H1 (cell line): ENCODE measurements at regions not wholly inside any gene's neighbourhood (a gene's known extent, or its start where the extent isn't known, plus 50 kb on each side); places are given as distances from the start of the nearest gene placed in this dataset.

Source experiments
- BCL11A ChIP-seq, 2 experiments: IDR thresholded peaks; one replicate each; pipeline ENCODE4 v1.6.1; 2011; ENCODE audit warnings: low read depth in 2 of 2, low read length in 2 of 2, mild to moderate bottlenecking in 2 of 2
- CHD2 ChIP-seq: IDR thresholded peaks from 2 replicates; pipeline ENCODE4 v1.6.1; 2012; ENCODE audit warnings: low read length, improper control_type of control experiment
- CREB1 ChIP-seq: IDR thresholded peaks from 2 replicates; pipeline ENCODE4 v1.6.1; 2012; ENCODE audit warnings: inconsistent platforms
- EGR1 ChIP-seq: IDR thresholded peaks from 2 replicates; pipeline ENCODE4 v1.6.1; 2011; ENCODE audit warnings: low read depth, low read length, borderline replicate concordance
- EP300 ChIP-seq, 2 experiments: IDR thresholded peaks; 1 replicate in 1 of 2; 2 replicates in 1 of 2; pipeline ENCODE4 v1.6.1; 2011 to 2012; ENCODE audit warnings: low read depth in 2 of 2, low read length in 2 of 2, mild to moderate bottlenecking in 2 of 2, borderline replicate concordance in 1 of 2, inconsistent platforms in 1 of 2, moderate library complexity in 1 of 2
- EZH2 ChIP-seq: fragments of 200-600 bp; sonication (generic); IDR thresholded peaks from 2 replicates; pipeline ENCODE4 v1.7.1; 2012; ENCODE audit warnings: low read depth, mild to moderate bottlenecking, moderate library complexity, low read length, inconsistent platforms; ENCODE audit not compliant: severe bottlenecking
- POLR2AphosphoS5 ChIP-seq: IDR thresholded peaks from 2 replicates; pipeline ENCODE4 v1.6.1; 2011; ENCODE audit warnings: low read depth, low read length
- RAD21 ChIP-seq, 2 experiments: IDR thresholded peaks in 1 of 2; conservative IDR thresholded peaks in 1 of 2; 2 replicates each; pipeline ENCODE4 v1.6.1; 2011; ENCODE audit warnings: low read depth in 2 of 2, low read length in 2 of 2, improper control_type of control experiment in 1 of 2, inconsistent platforms in 1 of 2, mild to moderate bottlenecking in 1 of 2, moderate library complexity in 1 of 2
- RXRA ChIP-seq: IDR thresholded peaks from 2 replicates; pipeline ENCODE4 v1.6.1; 2011; ENCODE audit warnings: low read depth, mild to moderate bottlenecking, low read length, moderate library complexity; ENCODE audit not compliant: insufficient read depth
- SIRT6 ChIP-seq: IDR thresholded peaks from one replicate; pipeline ENCODE4 v1.7.1; 2012; ENCODE audit warnings: low read length, inconsistent platforms
- SP1 ChIP-seq: IDR thresholded peaks from 2 replicates; pipeline ENCODE4 v1.6.1; 2011; ENCODE audit warnings: low read depth, low read length
- TAF1 ChIP-seq: IDR thresholded peaks from 2 replicates; pipeline ENCODE4 v1.6.1; 2011; ENCODE audit warnings: mild to moderate bottlenecking, low read depth, low read length
- TF ChIP-seq, protein P1 (sequence below), 3 experiments: IDR thresholded peaks; 1 replicate in 2 of 3; 2 replicates in 1 of 3; pipeline versions ENCODE4 v1.5.1 to v1.6.1; 2011; ENCODE audit warnings: low read length in 3 of 3, mild to moderate bottlenecking in 3 of 3, inconsistent platforms in 2 of 3, low read depth in 1 of 3, moderate library complexity in 1 of 3; ENCODE audit not compliant: insufficient read depth in 1 of 3; ENCODE audit errors: control extremely low read depth in 1 of 3

DNA sequence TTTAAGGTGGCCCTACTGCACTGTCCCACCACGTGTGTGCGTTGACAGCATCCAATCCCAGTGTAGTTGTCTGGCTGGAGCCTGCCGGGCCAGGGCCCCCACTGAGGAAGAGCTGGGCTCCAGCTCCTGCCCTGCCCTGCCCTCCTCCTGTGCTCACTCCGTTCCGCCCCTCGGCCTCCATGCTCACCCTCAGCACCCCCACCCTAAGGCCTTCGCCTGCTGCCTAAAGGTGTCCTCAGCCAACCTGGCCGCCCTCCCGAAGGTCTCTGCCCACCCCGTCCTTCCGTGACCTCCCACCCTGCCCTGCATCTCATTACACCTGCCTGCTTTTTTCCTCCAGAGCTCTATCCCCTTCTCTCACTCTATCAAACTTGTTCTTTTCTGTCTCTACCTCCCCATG lies 118.0 kb downstream of the TPRA1 start:
- TF ChIP-seq, protein P1, sequence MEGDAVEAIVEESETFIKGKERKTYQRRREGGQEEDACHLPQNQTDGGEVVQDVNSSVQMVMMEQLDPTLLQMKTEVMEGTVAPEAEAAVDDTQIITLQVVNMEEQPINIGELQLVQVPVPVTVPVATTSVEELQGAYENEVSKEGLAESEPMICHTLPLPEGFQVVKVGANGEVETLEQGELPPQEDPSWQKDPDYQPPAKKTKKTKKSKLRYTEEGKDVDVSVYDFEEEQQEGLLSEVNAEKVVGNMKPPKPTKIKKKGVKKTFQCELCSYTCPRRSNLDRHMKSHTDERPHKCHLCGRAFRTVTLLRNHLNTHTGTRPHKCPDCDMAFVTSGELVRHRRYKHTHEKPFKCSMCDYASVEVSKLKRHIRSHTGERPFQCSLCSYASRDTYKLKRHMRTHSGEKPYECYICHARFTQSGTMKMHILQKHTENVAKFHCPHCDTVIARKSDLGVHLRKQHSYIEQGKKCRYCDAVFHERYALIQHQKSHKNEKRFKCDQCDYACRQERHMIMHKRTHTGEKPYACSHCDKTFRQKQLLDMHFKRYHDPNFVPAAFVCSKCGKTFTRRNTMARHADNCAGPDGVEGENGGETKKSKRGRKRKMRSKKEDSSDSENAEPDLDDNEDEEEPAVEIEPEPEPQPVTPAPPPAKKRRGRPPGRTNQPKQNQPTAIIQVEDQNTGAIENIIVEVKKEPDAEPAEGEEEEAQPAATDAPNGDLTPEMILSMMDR (IDR thresholded peaks at IDR 0.05; ENCODE audit: control extremely low read depth in 1 of 3, insufficient read depth in 1 of 3, low read depth in 1 of 3, low read length in 3 of 3): no peak
- no peak for TF ChIP-seq EZH2
- TF ChIP-seq CREB1: no peak
- TF ChIP-seq RXRA: no peak
- no peak for TF ChIP-seq POLR2AphosphoS5
- TF ChIP-seq CHD2: no peak
- no peak for TF ChIP-seq RAD21 (IDR thresholded peaks at IDR 0.05 in 1 of 2, conservative IDR thresholded peaks at IDR 0.05 in 1 of 2; ENCODE audit: low read depth in 2 of 2, low read length in 2 of 2)
- no peak for TF ChIP-seq TAF1
- no peak for TF ChIP-seq BCL11A (IDR thresholded peaks at IDR 0.05; ENCODE audit: low read depth in 2 of 2, low read length in 2 of 2)
- TF ChIP-seq SP1: no peak
- no peak for TF ChIP-seq EP300 (IDR thresholded peaks at IDR 0.05; ENCODE audit: borderline replicate concordance in 1 of 2, low read depth in 2 of 2, low read length in 2 of 2)
- no peak for TF ChIP-seq EGR1
- TF ChIP-seq SIRT6: no peak
